WTC11 (cell line): ENCODE measurements at regions not wholly inside any gene's neighbourhood (a gene's known extent, or its start where the extent isn't known, plus 50 kb on each side); places are given as distances from the start of the nearest gene placed in this dataset.

Experiments used
- ATAC-seq: fragments of 200-7000 bp; cut with Tn5 transposase; 2 replicates; pipeline ENCODE4 v1.10.0; 2021; ENCODE audit warnings: mild to moderate bottlenecking, moderate library complexity
- CTCF ChIA-PET: fragments of 300-600 bp; sonication (Branson Sonifier 250); formaldehyde crosslinking; loops from one replicate; lab custom pipeline; 2021; ENCODE audit warnings: antibody characterized with exemption; lab: Charles Lee
- POLR2A ChIA-PET: fragments of 350-600 bp; sonication (Branson Sonifier 250); formaldehyde crosslinking; loops from one replicate; lab custom pipeline; 2021; ENCODE audit warnings: antibody characterized with exemption; lab: Charles Lee
- DNase-seq: peaks from one replicate; pipeline ENCODE4 v3.0.0; 2021; ENCODE audit warnings: low spot score
- H3K27ac Mint-ChIP-seq: 2 replicates; pipeline ENCODE4 v1.8.0; 2021; ENCODE audit warnings: mixed read lengths
- H3K27me3 Mint-ChIP-seq: 2 replicates; pipeline ENCODE4 v1.8.0; 2021; ENCODE audit warnings: low read depth, mild to moderate bottlenecking, moderate library complexity, mixed read lengths
- H3K36me3 Mint-ChIP-seq: 2 replicates; pipeline ENCODE4 v1.8.0; 2021; ENCODE audit warnings: mixed read lengths
- H3K4me1 Mint-ChIP-seq: 2 replicates; pipeline ENCODE4 v1.8.0; 2022; ENCODE audit warnings: mixed read lengths
- H3K4me3 Mint-ChIP-seq: 2 replicates; pipeline ENCODE4 v1.8.0; 2021; ENCODE audit warnings: mild to moderate bottlenecking, moderate library complexity, mixed read lengths
- H3K9me3 Mint-ChIP-seq: 2 replicates; pipeline ENCODE4 v1.8.0; 2021; ENCODE audit warnings: mixed read lengths
- AR ChIP-seq: fragments of 250-450 bp; sonication (Bioruptor Pico); IDR thresholded peaks from 2 replicates; pipeline ENCODE4 v1.9.0; 2021; ENCODE audit warnings: mild to moderate bottlenecking
- CREB1 ChIP-seq: sonication (generic); formaldehyde crosslinking; IDR thresholded peaks from 2 replicates; pipeline ENCODE4 v1.8.0; 2023; ENCODE audit warnings: mild to moderate bottlenecking, missing genetic modification reagents
- CTCF ChIP-seq: fragments of 200-600 bp; IDR thresholded peaks from 2 replicates; pipeline ENCODE4 v1.8.0; 2022; ENCODE audit warnings: antibody characterized with exemption
- EMX1 ChIP-seq: fragments of 250-450 bp; sonication (Bioruptor Pico); IDR thresholded peaks from 2 replicates; pipeline ENCODE4 v1.8.0; 2021; ENCODE audit warnings: mild to moderate bottlenecking
- ETV6 ChIP-seq: sonication (generic); formaldehyde crosslinking; IDR thresholded peaks from 2 replicates; pipeline ENCODE4 v1.8.1; 2022; ENCODE audit warnings: mild to moderate bottlenecking, missing genetic modification reagents
- FOXP1 ChIP-seq: sonication (generic); formaldehyde crosslinking; IDR thresholded peaks from 2 replicates; pipeline ENCODE4 v1.8.0; 2022; ENCODE audit warnings: missing genetic modification reagents, mild to moderate bottlenecking, moderate library complexity, borderline replicate concordance
- GTF2I ChIP-seq: fragments of 250-450 bp; sonication (Bioruptor Pico); conservative IDR thresholded peaks from 2 replicates; pipeline ENCODE4 v1.4.0; 2021; ENCODE audit warnings: mild to moderate bottlenecking
- IRF2 ChIP-seq: sonication (generic); formaldehyde crosslinking; IDR thresholded peaks from 2 replicates; pipeline ENCODE4 v1.8.0; 2022; ENCODE audit warnings: low read depth, missing genetic modification reagents, borderline replicate concordance
- JAZF1 ChIP-seq: fragments of 250-450 bp; sonication (Bioruptor Pico); IDR thresholded peaks from 2 replicates; pipeline ENCODE4 v1.9.0; 2021; ENCODE audit warnings: moderate library complexity, mild to moderate bottlenecking, inconsistent platforms
- MLX ChIP-seq: sonication (generic); formaldehyde crosslinking; IDR thresholded peaks from 2 replicates; pipeline ENCODE4 v1.8.1; 2023; ENCODE audit warnings: mild to moderate bottlenecking, missing genetic modification reagents, moderate library complexity
- NFATC4 ChIP-seq: fragments of 250-450 bp; sonication (Bioruptor Pico); IDR thresholded peaks from 2 replicates; pipeline ENCODE4 v1.9.0; 2021; ENCODE audit warnings: mild to moderate bottlenecking
- NFYB ChIP-seq: sonication (generic); formaldehyde crosslinking; conservative IDR thresholded peaks from 2 replicates; pipeline ENCODE4 v1.8.0; 2022; ENCODE audit warnings: low read depth, missing genetic modification reagents
- SMAD4 ChIP-seq: sonication (generic); formaldehyde crosslinking; IDR thresholded peaks from 2 replicates; pipeline ENCODE4 v1.8.0; 2022; ENCODE audit warnings: mild to moderate bottlenecking, missing genetic modification reagents
- SP1 ChIP-seq: sonication (generic); formaldehyde crosslinking; conservative IDR thresholded peaks from 2 replicates; pipeline ENCODE4 v1.8.1; 2022; ENCODE audit warnings: missing genetic modification reagents
- TEAD4 ChIP-seq: sonication (generic); formaldehyde crosslinking; IDR thresholded peaks from 2 replicates; pipeline ENCODE4 v1.8.0; 2022; ENCODE audit warnings: mild to moderate bottlenecking, missing genetic modification reagents
- TP53 ChIP-seq: sonication (generic); formaldehyde crosslinking; IDR thresholded peaks from 2 replicates; pipeline ENCODE4 v1.8.1; 2023; ENCODE audit warnings: mild to moderate bottlenecking, missing genetic modification reagents
- ZNF416 ChIP-seq: fragments of 250-450 bp; sonication (Bioruptor Pico); IDR thresholded peaks from 2 replicates; pipeline ENCODE4 v1.9.0; 2021; ENCODE audit warnings: mild to moderate bottlenecking, inconsistent platforms
- ZNF423 ChIP-seq: fragments of 250-450 bp; sonication (Bioruptor Pico); IDR thresholded peaks from 2 replicates; pipeline ENCODE4 v2.1.2; 2022; ENCODE audit warnings: mild to moderate bottlenecking, moderate library complexity
- ZSCAN18 ChIP-seq: fragments of 250-450 bp; sonication (Bioruptor Pico); IDR thresholded peaks from 2 replicates; pipeline ENCODE4 v2.1.2; 2022; ENCODE audit warnings: mild to moderate bottlenecking, moderate library complexity
- TF ChIP-seq, protein P1 (sequence below): fragments of 250-450 bp; sonication (Bioruptor Pico); IDR thresholded peaks from 2 replicates; pipeline ENCODE4 v1.9.0; 2021; ENCODE audit warnings: mild to moderate bottlenecking, borderline replicate concordance
- TF ChIP-seq, protein P2 (sequence below): fragments of 250-450 bp; sonication (Bioruptor Pico); IDR thresholded peaks from 2 replicates; pipeline ENCODE4 v1.9.0; 2021; ENCODE audit warnings: moderate library complexity, mild to moderate bottlenecking, inconsistent platforms, borderline replicate concordance
- TF ChIP-seq, protein P3 (sequence below): sonication (generic); formaldehyde crosslinking; IDR thresholded peaks from 2 replicates; pipeline ENCODE4 v1.8.1; 2022; ENCODE audit warnings: missing genetic modification reagents, borderline replicate concordance

DNA sequence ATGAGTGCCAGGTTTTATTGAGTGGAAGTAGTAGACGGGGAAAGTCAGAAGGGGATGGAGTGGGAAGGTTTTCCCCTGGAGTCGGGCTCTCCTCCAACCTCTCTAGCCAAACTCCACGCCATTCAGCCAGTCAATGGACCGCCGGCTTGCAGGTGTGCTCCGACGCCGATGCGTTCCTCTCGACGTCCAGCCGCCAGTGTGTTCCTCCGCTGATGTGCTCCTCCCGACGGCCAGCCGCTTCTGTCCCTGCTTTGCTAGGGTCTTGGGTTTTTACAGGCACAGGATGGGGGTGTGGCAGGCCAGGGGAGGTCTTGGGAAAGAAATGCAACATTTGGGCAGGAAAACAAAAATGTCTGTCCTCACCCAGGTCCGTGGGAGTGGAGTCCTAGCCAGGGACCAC, 94.3 kb upstream of the TEX51 start (continued):
- TF ChIP-seq, protein P1, sequence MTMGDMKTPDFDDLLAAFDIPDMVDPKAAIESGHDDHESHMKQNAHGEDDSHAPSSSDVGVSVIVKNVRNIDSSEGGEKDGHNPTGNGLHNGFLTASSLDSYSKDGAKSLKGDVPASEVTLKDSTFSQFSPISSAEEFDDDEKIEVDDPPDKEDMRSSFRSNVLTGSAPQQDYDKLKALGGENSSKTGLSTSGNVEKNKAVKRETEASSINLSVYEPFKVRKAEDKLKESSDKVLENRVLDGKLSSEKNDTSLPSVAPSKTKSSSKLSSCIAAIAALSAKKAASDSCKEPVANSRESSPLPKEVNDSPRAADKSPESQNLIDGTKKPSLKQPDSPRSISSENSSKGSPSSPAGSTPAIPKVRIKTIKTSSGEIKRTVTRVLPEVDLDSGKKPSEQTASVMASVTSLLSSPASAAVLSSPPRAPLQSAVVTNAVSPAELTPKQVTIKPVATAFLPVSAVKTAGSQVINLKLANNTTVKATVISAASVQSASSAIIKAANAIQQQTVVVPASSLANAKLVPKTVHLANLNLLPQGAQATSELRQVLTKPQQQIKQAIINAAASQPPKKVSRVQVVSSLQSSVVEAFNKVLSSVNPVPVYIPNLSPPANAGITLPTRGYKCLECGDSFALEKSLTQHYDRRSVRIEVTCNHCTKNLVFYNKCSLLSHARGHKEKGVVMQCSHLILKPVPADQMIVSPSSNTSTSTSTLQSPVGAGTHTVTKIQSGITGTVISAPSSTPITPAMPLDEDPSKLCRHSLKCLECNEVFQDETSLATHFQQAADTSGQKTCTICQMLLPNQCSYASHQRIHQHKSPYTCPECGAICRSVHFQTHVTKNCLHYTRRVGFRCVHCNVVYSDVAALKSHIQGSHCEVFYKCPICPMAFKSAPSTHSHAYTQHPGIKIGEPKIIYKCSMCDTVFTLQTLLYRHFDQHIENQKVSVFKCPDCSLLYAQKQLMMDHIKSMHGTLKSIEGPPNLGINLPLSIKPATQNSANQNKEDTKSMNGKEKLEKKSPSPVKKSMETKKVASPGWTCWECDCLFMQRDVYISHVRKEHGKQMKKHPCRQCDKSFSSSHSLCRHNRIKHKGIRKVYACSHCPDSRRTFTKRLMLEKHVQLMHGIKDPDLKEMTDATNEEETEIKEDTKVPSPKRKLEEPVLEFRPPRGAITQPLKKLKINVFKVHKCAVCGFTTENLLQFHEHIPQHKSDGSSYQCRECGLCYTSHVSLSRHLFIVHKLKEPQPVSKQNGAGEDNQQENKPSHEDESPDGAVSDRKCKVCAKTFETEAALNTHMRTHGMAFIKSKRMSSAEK: no peak
- TF ChIP-seq FOXP1 (CRISPR knock-in tag) (no peak), ZSCAN18 (CRISPR knock-in tag) (no peak), EMX1 (CRISPR knock-in tag) (no peak), SMAD4 (CRISPR knock-in tag) (no peak), CREB1 (no peak)
- TF ChIP-seq, protein P2, sequence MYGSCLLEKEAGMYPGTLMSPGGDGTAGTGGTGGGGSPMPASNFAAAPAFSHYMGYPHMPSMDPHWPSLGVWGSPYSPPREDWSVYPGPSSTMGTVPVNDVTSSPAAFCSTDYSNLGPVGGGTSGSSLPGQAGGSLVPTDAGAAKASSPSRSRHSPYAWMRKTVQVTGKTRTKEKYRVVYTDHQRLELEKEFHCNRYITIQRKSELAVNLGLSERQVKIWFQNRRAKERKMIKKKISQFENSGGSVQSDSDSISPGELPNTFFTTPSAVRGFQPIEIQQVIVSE: no peak

DNA sequence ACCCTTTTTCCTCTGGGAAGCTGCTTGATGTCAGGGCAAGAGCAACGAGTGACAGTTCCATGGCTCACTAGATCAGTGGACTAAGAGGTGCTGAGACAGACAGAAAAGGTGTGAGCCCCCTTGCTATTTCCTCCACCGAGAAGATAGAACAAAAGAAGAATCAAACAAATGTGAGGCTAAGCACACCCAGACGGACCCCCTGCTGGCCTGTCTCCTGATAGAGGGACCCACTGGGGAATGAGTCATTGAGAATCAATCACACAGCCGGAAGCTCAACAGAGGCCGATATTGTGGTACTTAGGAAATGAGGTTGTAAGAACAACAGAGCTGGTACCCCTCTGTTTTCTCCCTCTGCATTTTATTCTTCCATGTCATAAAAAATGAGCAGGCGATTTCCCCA, 89.8 kb upstream of the TEX51 start:
- ChIA-PET CTCF (interaction anchor here (0.7 to 2.2 kb wide), 2 partner anchors 137 to 163 kb away, joined by 4 to 10 read pairs; no protein-coding TSS in a partner anchor), POLR2A (no interaction called here)
- Mint-ChIP-seq H3K4me1 (peaks cover 19% of the 10 kb centered on the region), H3K36me3 (no peaks in the 10 kb centered on the region), H3K4me3 (no peak overlapping the region), H3K9me3 (peaks cover 7% of the 10 kb centered on the region; the same call in 1 of the 2 replicates), H3K27ac (no peak overlapping the region), H3K27me3 (no peaks in the 10 kb centered on the region)
- peak; percentile 79 for ATAC-seq
- peak; percentile 76 for TF ChIP-seq ZNF423 (CRISPR knock-in tag)
- TF ChIP-seq MLX (CRISPR knock-in tag): no peak
- peak; percentile 26 for DNase-seq

GRCh38 chr2:126809340-126809739, 89.3 kb upstream of the TEX51 start:
- H3K4me3 Mint-ChIP-seq: no peak overlapping the region
- ChIA-PET CTCF (interaction anchor here (0.7 to 2.2 kb wide), 2 partner anchors 137 to 163 kb away, joined by 4 to 10 read pairs; no protein-coding TSS in a partner anchor), POLR2A (no interaction called here)
- peaks cover 19% of the 10 kb centered on the region for H3K4me1 Mint-ChIP-seq
- no peak overlapping the region for H3K27ac Mint-ChIP-seq
- ATAC-seq: peak; percentile 89
- H3K27me3 Mint-ChIP-seq: no peaks in the 10 kb centered on the region
- peaks cover 7% of the 10 kb centered on the region; the same call in 1 of the 2 replicates for H3K9me3 Mint-ChIP-seq
- H3K36me3 Mint-ChIP-seq: no peaks in the 10 kb centered on the region
- DNase-seq: no peak
- TF ChIP-seq AR (CRISPR knock-in tag) (no peak), SP1 (CRISPR knock-in tag) (no peak), ZNF416 (no peak), CREB1 (no peak), CTCF (no peak), NFATC4 (CRISPR knock-in tag) (no peak), ETV6 (CRISPR knock-in tag) (no peak), TEAD4 (CRISPR knock-in tag) (no peak), TP53 (no peak), JAZF1 (no peak), IRF2 (CRISPR knock-in tag) (no peak), NFYB (CRISPR knock-in tag) (no peak), GTF2I (CRISPR knock-in tag) (no peak)
- TF ChIP-seq, protein P3, sequence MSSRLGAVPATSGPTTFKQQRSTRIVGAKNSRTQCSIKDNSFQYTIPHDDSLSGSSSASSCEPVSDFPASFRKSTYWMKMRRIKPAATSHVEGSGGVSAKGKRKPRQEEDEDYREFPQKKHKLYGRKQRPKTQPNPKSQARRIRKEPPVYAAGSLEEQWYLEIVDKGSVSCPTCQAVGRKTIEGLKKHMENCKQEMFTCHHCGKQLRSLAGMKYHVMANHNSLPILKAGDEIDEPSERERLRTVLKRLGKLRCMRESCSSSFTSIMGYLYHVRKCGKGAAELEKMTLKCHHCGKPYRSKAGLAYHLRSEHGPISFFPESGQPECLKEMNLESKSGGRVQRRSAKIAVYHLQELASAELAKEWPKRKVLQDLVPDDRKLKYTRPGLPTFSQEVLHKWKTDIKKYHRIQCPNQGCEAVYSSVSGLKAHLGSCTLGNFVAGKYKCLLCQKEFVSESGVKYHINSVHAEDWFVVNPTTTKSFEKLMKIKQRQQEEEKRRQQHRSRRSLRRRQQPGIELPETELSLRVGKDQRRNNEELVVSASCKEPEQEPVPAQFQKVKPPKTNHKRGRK (CRISPR knock-in tag): no peak
